Keratinocyte (primary cell): ENCODE measurements at regions not wholly inside any gene's neighbourhood (a gene's known extent, or its start where the extent isn't known, plus 50 kb on each side); places are given as distances from the start of the nearest gene placed in this dataset.

ENCODE experiments used
- CTCF ChIP-seq, 3 experiments: IDR thresholded peaks in 1 of 3; conservative IDR thresholded peaks in 1 of 3; optimal IDR thresholded peaks in 1 of 3; 2 replicates in 2 of 3; 3 replicates in 1 of 3; pipeline versions ENCODE3 to v1.5.1; 2011; ENCODE audit warnings: low read length in 3 of 3, mild to moderate bottlenecking in 3 of 3, moderate library complexity in 2 of 3, control low read depth in 1 of 3, inconsistent platforms in 1 of 3; ENCODE audit not compliant: insufficient read depth in 2 of 3; ENCODE audit errors: extremely low read depth in 1 of 3
- EZH2 ChIP-seq: IDR thresholded peaks from one replicate; pipeline ENCODE4 v1.6.1; 2012; ENCODE audit warnings: inconsistent platforms, mild to moderate bottlenecking, low read length, moderate library complexity

DNA sequence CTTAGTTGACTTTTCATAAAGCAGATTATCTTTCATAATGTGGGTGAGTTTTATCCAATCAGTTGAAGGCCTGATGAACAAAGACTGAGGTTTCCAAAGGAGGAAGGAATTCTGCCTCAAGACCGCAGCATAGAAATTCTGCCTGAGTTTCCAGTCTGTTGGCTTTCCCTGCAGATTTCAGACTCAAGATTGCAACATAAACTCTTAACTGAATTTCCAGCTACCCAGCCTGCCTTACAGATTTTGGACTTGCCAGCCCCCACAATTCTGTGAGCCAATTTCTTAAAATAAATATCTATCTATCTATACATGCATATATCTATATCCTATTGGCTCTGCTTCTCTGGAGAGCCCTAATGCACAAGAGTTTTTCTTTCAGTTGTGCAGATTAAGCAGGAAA, 57.3 kb upstream of the SMLR1 start:
- no peak for TF ChIP-seq CTCF (optimal IDR thresholded peaks at IDR 0.05 in 1 of 3, IDR thresholded peaks at IDR 0.05 in 1 of 3, conservative IDR thresholded peaks at IDR 0.05 in 1 of 3; ENCODE audit: extremely low read depth in 1 of 3, insufficient read depth in 2 of 3, low read length in 3 of 3)
- TF ChIP-seq EZH2, result no peak
